Sciatic nerve (tissue), 2 donors: ENCODE measurements at regions not wholly inside any gene's neighbourhood (a gene's known extent, or its start where the extent isn't known, plus 50 kb on each side); places are given as distances from the start of the nearest gene placed in this dataset.
A peak's percentile ranks its signal among the peaks of the same experiment; 100 is the strongest.
"Not testable (repeated sequence)": the region's sequence is repeated elsewhere in the genome, so short reads cannot be mapped to it uniquely, and the experiment has no call there.

Experiments
- ATAC-seq: fragments of 200-7000 bp; cut with Tn5 transposase; one replicate; pipeline ENCODE4 v1.9.1; 2020; ENCODE audit warnings: mild to moderate bottlenecking, moderate library complexity
- DNase-seq: peaks from one replicate; pipeline ENCODE4 v3.0.0-alpha.2; 2020; ENCODE audit warnings: low spot score
- intact Hi-C: fragments of 100-400 bp; cut with DNase I; formaldehyde crosslinking; loops from one replicate; pipeline ENCODE4 v1.14.2; 2022
- donor health status: DM: no; HTN: no; CAD: no.
- donor health status: DM: no; HTN: no; CAD: no.

DNA sequence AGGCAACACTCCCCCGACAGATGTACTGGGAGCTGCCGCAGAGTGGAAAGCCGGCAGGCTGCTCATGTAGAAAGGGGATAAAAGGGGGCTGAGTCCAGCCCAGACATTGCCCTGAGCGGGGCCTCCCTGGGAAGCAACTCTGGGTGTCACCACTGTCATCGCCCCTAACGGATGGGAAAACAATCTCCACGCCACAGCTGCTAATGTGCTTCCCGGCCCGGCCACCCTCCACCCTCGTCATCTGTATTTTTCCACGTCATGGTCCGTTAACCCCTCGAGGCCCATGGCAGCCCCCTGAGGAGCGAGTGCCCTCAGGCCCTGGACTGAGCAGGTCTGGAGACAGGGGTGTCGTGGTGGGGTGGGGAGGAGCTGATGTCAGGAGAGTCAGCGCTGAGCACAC, 227.4 kb downstream of the DLL1 start:
- peak; percentile 43 for DNase-seq
- ATAC-seq = no peak
- intact Hi-C loops = no loop called here

DNA sequence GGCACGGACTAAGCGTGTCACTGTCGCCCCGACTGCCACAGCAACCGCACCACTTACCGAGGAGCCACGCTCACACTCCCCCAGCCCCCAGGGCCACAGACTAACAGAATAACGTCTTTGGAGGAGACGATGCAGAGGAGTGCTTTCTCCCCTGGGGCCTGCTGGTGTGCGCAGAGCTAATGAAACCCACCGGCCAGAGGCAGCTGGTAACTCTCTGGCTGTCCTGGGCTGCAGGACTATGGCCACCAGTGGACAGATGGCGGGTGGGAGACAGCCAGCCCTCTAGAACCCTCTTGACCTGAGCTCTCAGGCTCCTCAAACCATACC, 228.0 kb downstream of the DLL1 start:
- intact Hi-C loops = no loop called here
- ATAC-seq = no peak

DNA sequence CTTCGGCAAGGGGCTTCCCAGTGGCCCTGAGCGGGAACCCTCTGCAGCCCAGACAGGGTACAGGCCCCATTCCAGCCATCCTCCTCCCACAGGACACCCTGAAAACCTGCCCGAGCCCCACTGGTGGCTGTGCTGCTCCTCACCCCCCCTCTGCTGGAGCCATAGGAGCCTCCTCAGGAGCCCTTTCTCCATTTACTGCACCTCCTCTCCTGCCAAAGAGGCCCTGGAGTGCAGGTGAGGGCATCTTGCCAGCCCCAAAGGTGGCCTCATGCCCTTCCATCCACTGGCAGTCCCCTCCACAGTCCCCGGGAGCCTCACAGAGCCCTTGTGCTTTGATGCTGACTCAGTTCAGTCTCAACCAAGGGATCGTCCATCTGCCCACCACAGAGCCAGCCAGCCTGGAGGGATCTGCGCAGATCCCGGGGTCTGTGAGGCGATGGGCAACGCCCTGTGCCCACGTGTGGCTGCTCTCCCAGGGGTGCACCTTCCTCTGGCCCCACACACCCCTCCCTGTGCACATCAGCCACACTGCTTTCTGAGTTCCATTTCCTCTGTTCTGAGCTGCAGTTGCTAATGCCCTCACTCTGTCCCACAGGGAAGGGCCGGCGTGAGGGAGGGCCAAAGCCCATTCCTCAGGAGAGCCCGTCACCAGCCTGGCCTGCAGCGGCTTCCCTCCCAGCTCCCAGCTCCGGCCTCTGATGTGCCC, 228.5 kb downstream of the DLL1 start:
- intact Hi-C loops = no loop called here
- ATAC-seq (no peak), DNase-seq (peak; percentile 47)

More for the DNA sequence above, 228.0 kb downstream of the DLL1 start:
- DNase-seq = peak; percentile 36

- peak; percentile 30 for DNase-seq
- no peak for ATAC-seq
- intact Hi-C loops = no loop called here
These were observed 231.9 kb downstream of the DLL1 start for GRCh38 chr6:170058878-170059485.

DNA sequence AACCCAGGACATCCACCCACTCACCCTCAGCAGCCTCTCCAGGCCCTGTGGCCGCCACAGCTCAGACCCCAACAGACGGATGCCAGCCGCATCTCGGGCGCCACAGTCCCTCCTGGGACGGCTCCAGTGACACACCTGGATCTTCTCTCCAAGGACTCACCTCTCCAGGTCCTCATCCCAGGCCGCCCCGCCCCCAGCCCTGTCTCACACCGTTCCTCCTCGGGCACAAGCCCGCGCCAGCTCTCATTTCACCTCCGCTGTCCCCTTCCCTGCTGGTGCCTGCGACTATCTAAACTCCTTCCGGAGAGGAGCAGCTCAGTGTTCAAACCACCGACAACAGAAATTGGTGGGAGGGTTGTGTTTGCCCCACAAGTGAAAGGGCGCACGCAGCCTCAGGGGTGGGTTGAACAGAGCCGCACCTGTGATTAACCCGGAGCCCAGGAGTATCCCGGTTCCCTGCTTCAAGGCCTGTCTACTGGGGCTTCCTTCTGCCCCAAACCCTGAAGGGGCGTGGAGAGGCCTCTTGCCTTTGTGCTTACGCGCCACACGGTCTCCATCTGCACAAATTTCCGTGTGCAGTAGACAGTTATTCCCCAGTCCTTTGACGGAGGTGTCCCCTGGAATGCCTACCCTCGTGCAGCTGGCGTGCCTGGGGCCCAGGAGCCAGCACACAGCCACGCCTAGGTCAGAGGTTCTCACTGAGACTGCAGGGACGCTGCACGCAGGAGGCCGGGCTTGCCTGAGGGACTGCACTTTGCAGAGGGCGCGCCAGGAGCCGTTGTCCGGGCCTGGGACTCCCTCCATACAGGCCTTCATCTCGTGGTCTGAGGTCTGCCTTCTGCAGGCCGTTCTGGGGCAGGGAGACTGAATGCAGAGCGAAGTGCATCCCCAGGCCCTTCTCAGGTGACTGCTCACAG, 232.7 kb downstream of the DLL1 start:
- intact Hi-C loops = no loop called here
- ATAC-seq = no peak
- peak; percentile 50 for DNase-seq

GRCh38 chr6:170057034-170057734, 233.7 kb downstream of the DLL1 start:
- intact Hi-C loops = no loop called here
- ATAC-seq (no peak), DNase-seq (peak; percentile 35)

GRCh38 chr6:170056278-170056711, 234.6 kb downstream of the DLL1 start:
- ATAC-seq (no peak), DNase-seq (peak; percentile 26)
- intact Hi-C loops = no loop called here

- ATAC-seq, intact Hi-C loops: not testable (repeated sequence)
- DNase-seq = peak; percentile 26
These were observed 235.1 kb downstream of the DLL1 start for GRCh38 chr6:170055797-170056196.

- DNase-seq = peak; percentile 34
- intact Hi-C loops = no loop called here
- no peak for ATAC-seq
These were observed 236.8 kb downstream of the DLL1 start for GRCh38 chr6:170053966-170054661.

DNA sequence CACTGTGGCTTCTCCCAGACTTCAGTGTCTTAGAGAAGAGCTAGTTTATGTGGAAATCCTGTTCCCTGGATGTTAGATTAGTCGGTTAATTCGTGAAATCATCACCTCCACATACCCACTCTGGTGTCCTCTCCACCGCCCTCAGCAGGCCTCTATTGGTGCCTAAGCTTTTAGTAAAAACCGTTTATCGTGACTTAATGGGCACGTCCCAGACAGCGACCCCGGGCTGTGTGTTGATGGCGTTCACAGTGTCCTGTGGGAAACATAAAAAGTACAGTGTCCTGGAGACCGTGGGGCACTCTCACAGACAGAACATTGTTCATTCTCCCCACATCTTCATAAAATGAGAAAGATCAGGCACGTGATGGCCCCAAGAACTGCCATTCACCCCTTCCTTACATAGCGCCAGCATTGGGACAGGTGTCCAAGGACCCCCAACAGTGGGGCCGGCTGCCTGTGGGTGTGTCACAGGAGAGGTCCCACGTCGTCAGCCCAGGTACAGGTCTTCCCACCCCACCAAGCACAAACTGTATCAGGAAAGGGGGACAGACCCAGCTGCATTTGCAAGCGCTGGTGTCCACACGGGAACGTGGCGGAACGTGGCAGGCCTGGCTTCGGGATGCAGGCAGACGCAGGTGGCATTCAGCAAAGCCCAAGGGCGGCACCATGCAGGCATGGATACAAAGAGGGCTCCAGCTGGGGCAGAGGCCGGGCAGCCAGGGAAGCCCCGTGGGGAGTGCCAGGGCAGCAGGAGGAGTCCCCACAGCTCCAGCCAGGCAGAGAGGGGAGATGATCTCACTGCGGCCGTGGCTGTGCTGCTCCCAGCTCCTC, 237.7 kb downstream of the DLL1 start:
- intact Hi-C loops = no loop called here
- no peak for ATAC-seq
- peak; percentile 40 for DNase-seq

DNA sequence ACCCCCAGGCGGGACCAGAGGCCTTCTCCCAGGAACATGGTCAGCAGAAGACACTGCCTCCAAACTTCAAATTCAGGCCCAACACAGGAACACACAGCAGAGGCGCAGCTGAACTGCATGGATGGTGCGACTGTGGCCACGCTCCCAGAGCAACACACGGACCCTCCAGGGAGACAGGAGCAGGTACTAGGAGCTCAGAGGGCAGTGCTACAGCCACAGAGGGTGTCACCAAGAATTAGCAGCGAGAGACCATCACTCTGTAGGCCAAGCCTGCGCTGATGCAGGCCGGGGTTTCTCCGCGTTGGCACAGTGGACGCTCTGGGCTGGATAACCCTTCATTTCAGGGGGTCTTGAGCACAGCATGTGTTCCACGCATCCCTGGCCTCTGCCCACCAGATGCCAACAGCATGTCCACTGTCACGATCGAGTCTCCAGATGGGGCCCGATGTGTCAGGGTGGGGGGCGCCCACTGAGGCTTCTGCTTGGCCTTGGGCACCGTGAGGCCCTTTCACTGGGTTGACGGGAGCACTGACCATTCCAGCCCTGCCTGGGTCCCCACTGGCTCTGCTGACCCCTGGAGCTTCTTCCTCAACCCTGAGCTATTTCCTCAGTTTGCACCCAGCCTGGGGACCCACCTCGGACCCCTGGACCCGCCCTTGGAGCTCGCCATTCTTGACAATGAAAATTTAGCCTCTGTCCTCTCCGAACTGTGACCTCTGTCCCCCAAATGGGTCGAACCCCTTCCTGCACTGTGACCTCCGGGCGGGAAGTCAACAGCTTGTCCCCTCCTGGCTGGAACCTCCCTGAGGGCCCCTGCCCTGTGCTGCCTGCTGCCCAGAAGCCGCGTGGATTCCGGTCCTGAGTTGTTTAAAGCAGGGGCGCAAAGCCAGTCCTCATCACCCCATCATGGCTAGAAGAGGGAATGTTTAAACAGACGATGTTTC, 239.4 kb downstream of the DLL1 start:
- intact Hi-C loops = no loop called here
- peak; percentile 51 for DNase-seq
- ATAC-seq = no peak

DNA sequence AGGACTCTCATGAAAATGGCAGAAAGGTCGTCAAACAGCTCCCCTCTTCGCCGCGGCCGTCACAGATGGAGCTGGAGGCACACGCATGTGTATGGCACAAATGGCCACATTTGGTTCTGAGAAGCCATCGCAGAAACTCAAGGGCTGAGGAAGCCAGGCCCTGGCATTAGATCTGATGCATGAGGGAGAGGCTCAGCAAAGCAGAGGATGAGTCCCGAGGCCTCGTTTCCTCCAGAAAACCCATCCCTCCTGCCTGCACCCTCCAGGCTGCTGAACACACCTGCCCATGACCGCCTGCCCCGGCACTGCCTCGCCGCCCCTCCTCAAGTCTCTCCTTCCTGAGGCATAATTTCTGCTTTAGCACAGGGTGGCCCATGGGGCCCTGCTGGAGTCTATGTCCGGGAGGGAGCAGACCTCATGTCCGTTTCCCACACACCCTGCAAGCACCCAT, 240.3 kb downstream of the DLL1 start:
- DNase-seq = peak; percentile 47
- no peak for ATAC-seq
- intact Hi-C loops = no loop called here

- intact Hi-C loops = no loop called here
- peak; percentile 92 for ATAC-seq
These were observed 241.0 kb downstream of the DLL1 start for GRCh38 chr6:170049641-170050561.

DNA sequence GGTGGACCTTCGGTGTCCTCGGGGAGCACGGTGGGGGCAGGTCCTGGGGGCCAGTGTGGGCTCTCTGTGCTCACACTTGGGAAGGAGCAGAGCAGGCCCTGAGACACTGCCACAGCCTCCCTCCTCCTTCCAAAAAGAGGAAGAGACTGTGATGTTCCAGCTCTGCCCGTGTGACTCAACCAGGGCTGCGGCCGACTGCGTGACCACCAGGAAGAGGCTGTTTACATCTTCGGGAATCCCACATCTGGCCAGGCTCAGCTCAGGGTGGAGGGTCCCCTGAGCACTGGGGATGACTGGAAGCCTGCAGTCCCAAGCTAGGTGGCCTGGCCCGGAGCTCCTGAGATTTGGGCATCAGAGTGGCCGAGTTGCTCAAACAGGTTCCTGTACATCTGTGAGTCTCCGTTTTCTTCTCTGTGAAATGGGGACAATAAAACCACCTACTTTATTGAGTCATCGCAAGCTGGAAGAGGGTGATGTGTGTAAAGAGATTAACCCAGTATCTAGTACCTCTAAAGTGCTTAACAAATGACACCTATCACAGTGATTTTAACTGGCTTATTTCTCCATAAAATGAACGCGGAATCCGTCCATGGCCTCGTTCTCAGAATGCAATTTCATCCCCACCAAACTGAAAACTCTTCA, 242.1 kb downstream of the DLL1 start:
- intact Hi-C loops = no loop called here
- ATAC-seq (peak; percentile 55), DNase-seq (peak; percentile 69)

More at GRCh38 chr6:170049641-170050561, 241.0 kb downstream of the DLL1 start:
- peak; percentile 79 for DNase-seq

- ATAC-seq (no peak), DNase-seq (peak; percentile 37)
- intact Hi-C loops = no loop called here
These were observed 243.1 kb downstream of the DLL1 start for GRCh38 chr6:170047823-170048222.
